Aorta (tissue), 5 donors: ENCODE measurements at regions not wholly inside any gene's neighbourhood (a gene's known extent, or its start where the extent isn't known, plus 50 kb on each side); places are given as distances from the start of the nearest gene placed in this dataset.
A peak's percentile ranks its signal among the peaks of the same experiment; 100 is the strongest.

ENCODE experiments used
- ATAC-seq: fragments of 200-7000 bp; cut with Tn5 transposase; one replicate; pipeline ENCODE4 v1.9.1; 2022; ENCODE audit warnings: moderate library complexity; ENCODE audit not compliant: low FRiP score
- DNase-seq, 2 donors: peaks; one replicate each; pipeline ENCODE4 v3.0.0-alpha.2; 2020
- H3K27ac ChIP-seq, 2 donors: one replicate each; pipeline ENCODE4 v1.5.1; 2013; ENCODE audit warnings: low read length in 2 of 2, mild to moderate bottlenecking in 2 of 2, moderate library complexity in 2 of 2, control low read depth in 1 of 2, inconsistent platforms in 1 of 2, low read depth in 1 of 2
- H3K27me3 ChIP-seq, 2 donors: one replicate each; pipeline ENCODE4 v1.6.1; 2013; ENCODE audit warnings: control low read depth in 1 of 2, low read length in 1 of 2, mild to moderate bottlenecking in 1 of 2, moderate library complexity in 1 of 2; ENCODE audit not compliant: insufficient read depth in 2 of 2, control insufficient read depth in 1 of 2
- H3K36me3 ChIP-seq, 2 donors: one replicate each; pipeline ENCODE4 v1.6.1; 2013; ENCODE audit warnings: control low read depth in 1 of 2, low read length in 1 of 2, mild to moderate bottlenecking in 1 of 2; ENCODE audit not compliant: insufficient read depth in 2 of 2, control insufficient read depth in 1 of 2
- H3K4me1 ChIP-seq, 2 donors: one replicate each; pipeline ENCODE4 v1.6.1; 2013; ENCODE audit warnings: low read length in 2 of 2, control low read depth in 1 of 2, mild to moderate bottlenecking in 1 of 2, moderate library complexity in 1 of 2; ENCODE audit not compliant: insufficient read depth in 2 of 2, control insufficient read depth in 1 of 2
- H3K4me3 ChIP-seq, 2 donors: one replicate each; pipeline ENCODE4 v1.5.1; 2013; ENCODE audit warnings: low read length in 2 of 2, control low read depth in 1 of 2, mild to moderate bottlenecking in 1 of 2
- H3K9me3 ChIP-seq: one replicate; pipeline ENCODE4 v1.6.1; 2013; ENCODE audit warnings: mild to moderate bottlenecking, low read length; ENCODE audit not compliant: control insufficient read depth
- WGBS, 2 donors: extraction: QIAGEN DNeasy Blood & Tissue Kit; methylation state at CpG; one replicate each; pipeline ENCODE4 v1.1.7; 2013; 5-methylcytosine and 5-hydroxymethylcytosine counted together
- intact Hi-C, 2 donors: fragments of 100-400 bp; cut with DNase I; formaldehyde crosslinking; loops; one replicate each; pipeline versions ENCODE4 v1.14.2 to v1.15.0; 2022
- donor health status: healthy with polysubstance abuse.
- donor health status: Bipolar disorder and iron deficiency.
- donor health status: DM: no; HTN: no; CAD: no.
- donor health status: DM: no; HTN: no; CAD: no.
- donor health status: DM: yes; HTN: yes; CAD: no.

DNA sequence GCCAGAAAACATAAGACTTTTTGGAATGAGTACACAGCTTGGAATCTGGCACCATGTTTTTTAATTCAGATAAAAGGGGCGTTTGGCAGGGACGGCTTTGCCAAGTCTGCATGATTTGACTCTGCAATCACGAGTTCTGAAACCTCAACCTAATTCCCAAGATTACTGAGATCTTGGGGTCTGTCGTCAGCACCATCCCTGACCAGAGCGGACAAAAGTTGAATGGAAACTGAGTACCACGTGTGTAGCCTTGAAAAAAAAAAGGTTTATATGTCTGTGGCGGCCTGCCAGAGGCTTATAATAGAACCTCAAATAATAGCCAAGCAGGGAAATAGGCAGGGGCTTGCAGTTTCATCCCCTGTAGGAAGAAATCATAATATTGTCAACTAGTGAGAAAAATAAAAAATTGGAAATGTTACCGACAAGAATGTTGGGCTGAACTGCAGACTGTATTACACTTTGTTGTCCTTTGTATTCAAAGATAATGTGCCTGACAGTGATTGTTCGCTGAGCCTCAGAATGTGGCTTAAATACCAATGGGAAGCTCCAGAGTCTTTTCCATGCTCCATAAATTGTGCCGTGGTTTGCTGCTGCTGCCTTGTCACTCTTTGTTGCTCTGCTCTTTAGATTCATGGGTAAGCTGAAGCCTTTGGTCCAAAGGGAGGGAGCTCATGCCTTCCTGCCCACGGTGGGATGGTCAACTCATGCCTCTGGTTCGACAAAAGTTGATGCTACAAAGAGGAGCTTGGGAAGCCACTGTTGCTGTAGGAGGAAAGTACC, 118.8 kb upstream of the ARID1B start:
- DNase-seq (no peak), ATAC-seq (peak; percentile 62)
- 3 to 7% methylated on average over 12 of the region's 12 CpGs for WGBS, 2 donors

DNA sequence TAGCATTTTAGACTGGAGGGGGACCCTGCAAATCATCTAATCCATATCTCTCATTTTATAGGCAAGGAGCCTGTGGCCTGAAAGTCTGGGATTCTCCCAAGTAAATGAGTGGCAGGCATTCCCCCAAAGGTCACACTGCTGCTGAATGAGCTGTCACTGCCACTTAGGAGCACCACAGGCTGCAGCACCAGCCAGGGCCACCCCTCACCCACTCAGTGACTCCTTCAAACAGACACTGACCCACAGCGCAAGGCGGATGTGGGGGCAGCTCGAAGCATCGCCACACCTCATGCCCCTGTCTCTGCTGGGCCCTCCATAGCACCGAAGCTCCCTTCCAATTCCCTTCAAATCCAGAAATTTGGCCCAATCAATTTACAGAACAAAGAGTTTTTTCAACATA, 119.9 kb upstream of the ARID1B start:
- 91 to 92% methylated on average over 5 of the region's 5 CpGs for WGBS, 2 donors
- Histone ChIP-seq H3K36me3 (no peaks in the 10 kb centered on the region), H3K27ac (no peak overlapping the region), H3K4me1 (peaks cover 0 to 3% of the 10 kb centered on the region in 2 donors), H3K4me3 (no peak overlapping the region), H3K9me3 (no peaks in the 10 kb centered on the region), H3K27me3 (no peaks in the 10 kb centered on the region)
- DNase-seq (no peak), ATAC-seq (no peak)
- intact Hi-C loops, result no loop called here

More for the DNA sequence above, 118.8 kb upstream of the ARID1B start:
- H3K36me3 ChIP-seq, result no peaks in the 10 kb centered on the region
- intact Hi-C loops, result no loop called here
- peak overlapping the region in 1 of 2 donors; percentile 50 for H3K4me3 ChIP-seq
- peak overlapping the region in 1 of 2 donors; percentile 33 for H3K27ac ChIP-seq
- H3K4me1 ChIP-seq, result peaks cover 0 to 3% of the 10 kb centered on the region in 2 donors
- H3K9me3 ChIP-seq, result no peaks in the 10 kb centered on the region
- H3K27me3 ChIP-seq, result no peaks in the 10 kb centered on the region

DNA sequence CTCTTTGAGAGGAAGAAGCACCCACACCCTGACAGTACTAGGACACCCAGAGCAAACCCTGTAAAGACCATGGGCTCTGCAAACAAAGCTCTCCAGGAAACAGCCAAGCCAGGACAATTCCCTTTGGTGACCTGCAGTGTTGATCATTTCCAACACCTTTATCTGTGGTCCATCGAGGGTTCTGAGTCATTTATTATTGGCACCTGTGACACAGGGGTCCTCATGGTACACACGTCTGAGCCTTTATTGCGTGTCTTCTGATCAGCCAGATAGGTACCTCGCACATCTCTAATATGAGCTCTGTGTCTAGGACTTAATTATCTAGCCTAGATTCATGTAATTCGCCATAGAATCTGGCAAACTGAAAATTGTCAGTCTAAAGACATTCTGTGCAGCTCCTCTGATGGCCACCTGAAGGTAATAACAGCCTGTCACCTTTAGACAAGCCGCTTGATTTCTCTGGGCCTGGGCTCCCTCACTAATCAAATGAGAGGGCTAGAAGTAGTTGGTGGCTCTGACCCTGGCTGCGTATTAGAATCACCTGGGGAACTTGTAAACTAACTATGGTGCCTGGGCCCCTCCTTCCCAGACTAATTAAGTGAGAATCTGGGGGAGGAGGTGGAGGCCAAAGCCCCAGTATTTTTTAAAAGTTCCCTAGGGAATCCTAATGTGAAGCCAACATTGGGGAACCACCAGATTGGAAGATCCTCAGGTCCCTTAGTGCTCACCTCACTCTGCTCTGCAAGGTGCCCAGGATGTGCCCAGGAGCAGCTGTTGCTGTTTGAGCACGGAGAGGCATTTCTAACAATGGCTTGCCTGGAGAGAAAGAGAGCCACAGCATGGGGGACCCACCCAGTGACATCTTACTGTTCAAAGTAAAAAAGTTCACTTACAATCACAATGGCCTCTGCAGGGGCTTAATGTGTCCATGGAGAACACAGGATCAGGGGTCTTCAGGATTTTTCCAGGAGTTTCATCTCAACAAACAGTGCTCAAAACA, 122.0 kb upstream of the ARID1B start:
- ATAC-seq, result no peak
- intact Hi-C loops, result no loop called here
- Histone ChIP-seq H3K9me3 (no peaks in the 10 kb centered on the region), H3K27me3 (no peaks in the 10 kb centered on the region), H3K36me3 (no peaks in the 10 kb centered on the region), H3K27ac (no peak overlapping the region), H3K4me3 (no peak overlapping the region), H3K4me1 (peaks cover 0 to 3% of the 10 kb centered on the region in 2 donors)
- no peak for DNase-seq
- 95% methylated on average over 8 of the region's 8 CpGs for WGBS, 2 donors

DNA sequence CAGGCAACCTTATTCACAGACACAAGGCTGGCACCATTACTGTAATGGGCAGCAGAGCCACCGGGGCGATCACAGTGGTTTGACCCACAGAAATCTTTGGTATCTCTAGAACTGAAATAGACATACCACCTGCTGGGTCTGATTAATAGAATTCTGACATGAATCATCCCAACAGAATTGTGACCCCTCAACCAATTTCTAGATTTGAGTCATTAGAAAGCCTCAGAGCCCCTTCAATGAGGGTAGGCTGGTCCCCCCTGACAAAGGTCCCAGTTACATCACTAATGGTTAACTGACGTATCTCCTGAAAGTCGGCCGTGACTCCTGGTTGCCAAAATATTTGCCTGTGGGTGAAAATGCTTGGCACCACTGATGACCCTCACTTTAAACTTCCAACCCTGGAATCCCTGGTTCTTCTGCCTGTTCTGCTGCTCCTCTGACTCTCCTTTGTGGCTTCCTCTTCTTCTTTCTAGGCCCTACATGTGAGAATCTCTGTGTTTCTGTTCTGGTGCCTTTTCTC, 124.9 kb upstream of the ARID1B start:
- Histone ChIP-seq H3K36me3 (no peaks in the 10 kb centered on the region), H3K27ac (no peak overlapping the region), H3K4me3 (no peak overlapping the region), H3K27me3 (no peaks in the 10 kb centered on the region), H3K4me1 (no peaks in the 10 kb centered on the region), H3K9me3 (no peaks in the 10 kb centered on the region)
- no peak for ATAC-seq
- DNase-seq, result no peak
- WGBS, 2 donors, result 90 to 94% methylated on average over 5 of the region's 5 CpGs
- intact Hi-C loops, result no loop called here

- Histone ChIP-seq H3K4me3 (no peak overlapping the region), H3K36me3 (no peaks in the 10 kb centered on the region), H3K27ac (no peak overlapping the region), H3K9me3 (no peaks in the 10 kb centered on the region), H3K27me3 (no peaks in the 10 kb centered on the region), H3K4me1 (no peaks in the 10 kb centered on the region)
- intact Hi-C loops, result no loop called here
- ATAC-seq, result no peak
- 86 to 89% methylated on average over 8 of the region's 8 CpGs for WGBS, 2 donors
- DNase-seq, result no peak
Observed at GRCh38 chr6:156651486-156651885, 125.7 kb upstream of the ARID1B start.

DNA sequence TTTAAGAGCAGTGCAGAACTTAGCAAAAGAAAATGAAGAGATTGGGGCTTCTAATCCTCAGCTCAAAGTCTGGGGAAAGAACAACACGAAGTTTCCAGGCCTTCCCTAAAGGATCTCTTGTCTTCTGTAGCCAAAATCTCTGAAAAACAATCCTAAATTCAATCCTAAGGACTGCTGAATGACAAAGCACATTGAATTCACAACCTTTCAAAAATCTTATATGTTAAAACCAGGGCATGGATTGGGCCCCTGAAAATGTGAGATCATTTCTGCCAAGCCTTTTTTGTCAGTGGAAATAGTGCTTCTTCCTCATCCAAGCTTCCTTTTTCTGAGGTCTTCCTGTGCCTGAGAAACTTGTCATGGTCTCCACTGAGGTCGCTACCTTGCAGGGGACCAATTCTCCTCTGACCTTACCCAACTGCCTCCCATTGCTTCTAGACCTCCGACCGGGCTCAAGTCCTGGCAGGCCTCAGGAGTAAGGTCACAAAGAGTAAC, 126.2 kb upstream of the ARID1B start:
- ATAC-seq, result no peak

DNA sequence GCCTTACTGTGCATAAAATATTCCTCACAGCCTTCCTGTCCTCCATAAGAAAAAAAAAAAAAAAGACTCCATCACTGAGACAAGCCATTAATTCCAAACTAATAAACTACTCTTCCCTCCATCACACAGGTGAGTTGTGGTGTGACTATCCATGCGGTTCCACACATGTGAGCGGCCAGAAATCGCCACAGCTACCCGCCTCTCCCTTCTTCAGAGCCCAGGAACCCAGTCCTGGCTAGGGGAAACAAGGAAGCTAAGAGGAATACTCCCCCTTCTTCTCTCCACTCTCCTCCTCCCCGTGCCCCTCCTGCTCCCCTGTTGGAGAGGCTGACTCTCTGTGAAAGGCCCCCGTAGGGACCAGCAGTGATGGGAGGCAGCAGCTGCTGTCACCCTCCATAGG, 128.6 kb upstream of the ARID1B start:
- no peak for ATAC-seq
- H3K27me3 ChIP-seq, result no peaks in the 10 kb centered on the region
- H3K4me3 ChIP-seq, result no peak overlapping the region
- no peak overlapping the region for H3K27ac ChIP-seq
- 92 to 94% methylated on average over 6 of the region's 6 CpGs for WGBS, 2 donors
- intact Hi-C loops, result no loop called here
- no peaks in the 10 kb centered on the region for H3K36me3 ChIP-seq
- no peaks in the 10 kb centered on the region for H3K9me3 ChIP-seq
- DNase-seq, result no peak
- H3K4me1 ChIP-seq, result no peaks in the 10 kb centered on the region

More for the DNA sequence above, 126.2 kb upstream of the ARID1B start:
- H3K9me3 ChIP-seq, result no peaks in the 10 kb centered on the region
- no peaks in the 10 kb centered on the region for H3K27me3 ChIP-seq
- H3K4me3 ChIP-seq, result no peak overlapping the region
- 87 to 89% methylated on average over 4 of the region's 4 CpGs for WGBS, 2 donors
- intact Hi-C loops, result no loop called here
- no peak for DNase-seq
- H3K36me3 ChIP-seq, result no peaks in the 10 kb centered on the region
- no peak overlapping the region for H3K27ac ChIP-seq
- no peaks in the 10 kb centered on the region for H3K4me1 ChIP-seq

DNA sequence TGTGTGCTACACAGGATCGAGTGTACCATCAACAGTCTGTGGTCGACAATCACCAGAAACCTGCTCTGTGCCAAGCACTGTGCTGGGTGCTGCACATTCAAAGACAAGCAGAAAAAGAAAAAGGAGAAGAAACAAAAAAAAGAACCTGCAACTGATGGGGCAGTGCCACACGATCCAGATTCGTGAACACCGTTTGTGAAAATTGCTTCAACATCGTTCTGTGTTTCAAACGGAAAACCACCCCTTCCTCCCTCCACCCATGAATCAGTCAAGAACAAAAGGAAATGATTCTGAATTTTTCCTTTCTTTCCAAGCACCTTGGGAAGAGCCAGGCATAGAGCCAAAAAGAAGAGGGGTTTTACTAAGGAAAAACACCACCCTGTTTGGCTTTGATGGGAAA, 129.2 kb upstream of the ARID1B start:
- Histone ChIP-seq H3K27me3 (no peaks in the 10 kb centered on the region), H3K9me3 (no peaks in the 10 kb centered on the region), H3K4me3 (no peak overlapping the region), H3K27ac (no peak overlapping the region), H3K36me3 (no peaks in the 10 kb centered on the region), H3K4me1 (no peaks in the 10 kb centered on the region)
- 62 to 72% methylated on average over 7 of the region's 7 CpGs for WGBS, 2 donors
- intact Hi-C loops, result no loop called here
- ATAC-seq, result no peak
- no peak for DNase-seq
